ENCODE measurements at regions not wholly inside any gene's neighbourhood (a gene's known extent, or its start where the extent isn't known, plus 50 kb on each side); places are given as distances from the start of the nearest gene placed in this dataset.
A peak's percentile ranks its signal among the peaks of the same experiment; 100 is the strongest.
"Not testable (repeated sequence)": the region's sequence is repeated elsewhere in the genome, so short reads cannot be mapped to it uniquely, and the experiment has no call there.

DNA sequence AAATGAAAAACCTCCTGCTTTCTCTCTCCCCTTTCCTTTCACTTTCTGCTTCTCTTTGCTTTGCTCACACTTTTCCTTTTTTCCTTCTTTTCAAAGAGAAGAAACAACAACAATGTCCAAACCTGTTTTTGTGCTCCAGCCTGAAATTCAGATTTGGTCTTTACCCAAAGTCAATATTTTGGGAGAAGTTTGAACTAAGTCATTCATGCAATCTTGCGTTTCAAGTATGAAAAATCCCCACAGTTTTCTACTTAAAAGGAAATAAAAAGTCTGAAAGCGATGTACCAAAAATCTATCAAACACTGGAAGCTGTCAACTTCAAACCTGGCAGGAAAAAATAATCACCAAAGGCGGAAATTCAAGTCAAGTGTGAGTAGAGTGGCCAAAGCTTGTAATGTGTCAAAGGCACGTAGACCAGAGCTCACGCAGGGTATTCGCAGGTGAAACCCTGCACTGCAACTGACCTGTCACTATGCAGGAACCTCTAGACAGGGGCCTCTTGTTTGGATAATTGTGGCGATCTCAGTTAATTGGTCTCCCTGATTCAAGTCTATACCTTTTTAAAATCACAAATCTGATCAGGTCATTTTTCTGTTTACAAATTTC is 118.8 kb upstream of the GALNT15 start:
- no peak for DNase-seq

DNA sequence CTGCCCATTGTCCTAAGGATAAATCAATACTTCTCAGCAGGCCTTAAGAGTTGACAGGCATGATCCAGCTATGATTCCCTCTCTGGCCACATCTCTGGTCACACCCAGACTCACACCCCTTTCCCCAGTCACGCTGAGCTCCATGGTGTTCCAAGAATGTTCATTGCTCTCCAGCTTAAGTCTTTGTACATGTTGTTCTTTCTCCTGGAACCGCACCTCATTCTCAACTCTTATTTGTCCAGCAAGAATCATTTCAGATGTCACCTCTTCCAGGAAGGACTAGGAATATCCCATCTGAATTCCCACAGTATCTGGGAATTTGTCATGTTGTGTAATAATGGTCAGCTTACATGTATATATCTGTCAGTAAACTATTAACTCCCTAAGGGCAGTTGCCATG is 118.3 kb upstream of the GALNT15 start:
- no peak for DNase-seq

DNA sequence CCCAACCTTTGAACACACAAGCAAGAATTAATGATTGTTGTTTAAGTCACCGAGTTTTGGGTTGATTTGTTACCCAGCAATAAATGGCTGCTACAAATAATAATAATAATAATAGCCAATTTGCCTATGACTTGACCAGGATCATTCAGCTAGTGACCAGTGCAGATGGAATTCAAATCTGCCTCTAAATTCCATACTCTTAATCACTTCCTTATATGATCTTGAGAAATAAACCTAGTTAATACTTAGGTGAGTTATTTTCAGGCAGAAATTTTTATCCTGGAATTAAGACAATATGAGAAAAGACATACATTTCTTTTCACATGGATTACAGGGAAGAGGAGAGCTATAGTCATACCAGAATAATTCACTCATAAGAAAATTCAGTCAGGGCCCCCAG is 116.0 kb upstream of the GALNT15 start:
- DNase-seq = no peak

DNA sequence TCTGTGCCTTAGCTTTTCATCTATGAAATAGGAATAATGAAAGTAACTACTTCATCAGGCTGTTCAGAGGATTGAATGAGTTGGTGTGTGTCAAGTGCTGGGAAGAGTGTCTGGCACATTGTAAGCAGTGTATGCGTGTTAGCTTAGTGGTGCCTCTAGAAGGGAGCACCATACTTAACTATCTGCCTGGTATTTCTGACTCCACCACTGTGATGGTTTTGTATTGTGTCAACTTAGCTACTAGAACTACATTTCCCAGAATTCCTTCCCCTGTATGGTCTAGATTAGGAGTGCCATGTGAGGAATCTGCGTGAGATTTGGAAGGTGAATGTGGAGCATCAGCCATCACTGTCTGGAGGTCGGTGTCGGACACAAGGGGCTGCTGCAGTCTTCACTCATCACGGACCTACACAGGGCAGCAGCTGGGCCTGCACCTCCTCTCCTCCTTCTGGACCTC is 115.4 kb upstream of the GALNT15 start:
- no peak for DNase-seq

DNA sequence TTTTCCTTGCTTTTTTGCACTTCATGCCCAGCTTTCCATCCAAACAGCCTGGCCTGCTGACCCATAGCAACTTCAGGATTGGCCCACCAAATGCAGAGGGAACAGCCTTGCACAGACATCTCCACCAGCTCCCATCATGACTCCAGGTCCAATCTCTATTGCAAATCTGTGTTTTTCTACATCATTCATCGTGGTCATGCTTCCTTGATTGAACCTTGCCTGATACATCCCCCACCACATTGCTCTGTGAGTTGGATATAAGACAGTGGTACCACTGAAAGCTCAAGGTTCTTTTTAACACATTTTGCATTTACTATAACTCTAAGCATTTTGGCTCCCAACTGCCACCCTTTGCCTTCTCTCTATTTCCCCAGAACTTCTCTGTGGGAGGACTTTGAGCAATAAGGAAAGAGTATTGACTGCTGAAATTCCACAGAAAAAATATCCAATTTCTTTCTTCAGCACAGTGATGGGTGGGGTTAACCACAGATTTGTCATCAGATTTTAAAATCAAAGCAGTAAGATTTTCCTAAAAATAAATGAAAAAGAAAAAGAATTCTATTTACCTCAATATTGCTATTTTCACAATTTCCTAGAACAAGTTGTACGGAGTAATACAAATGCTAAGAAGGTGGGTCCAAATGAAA is 114.6 kb upstream of the GALNT15 start:
- no peak for DNase-seq

DNA sequence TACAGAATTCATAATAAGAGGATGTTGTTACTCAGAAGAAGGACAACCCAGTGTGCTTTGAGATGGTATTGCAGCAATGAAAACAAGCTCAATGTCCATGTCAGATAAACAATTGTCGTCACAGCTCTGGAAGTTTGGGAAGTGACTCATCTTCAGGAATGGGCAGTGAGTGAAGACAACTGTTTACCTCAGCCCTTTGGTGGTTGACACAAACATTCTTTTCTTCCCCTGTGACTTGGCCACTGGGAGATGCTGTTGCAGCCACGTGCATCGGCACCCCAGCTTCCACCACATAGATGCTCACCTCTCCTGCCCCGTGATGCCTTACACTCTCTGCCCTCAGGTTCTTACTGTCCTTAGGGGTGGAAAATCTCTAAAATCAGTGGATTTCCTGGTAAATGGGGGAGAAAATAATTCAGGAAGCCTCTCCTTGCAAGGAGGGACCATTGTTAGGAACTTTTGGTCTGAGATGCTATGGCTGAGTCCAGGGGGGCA is 114.1 kb upstream of the GALNT15 start:
- DNase-seq = no peak

DNA sequence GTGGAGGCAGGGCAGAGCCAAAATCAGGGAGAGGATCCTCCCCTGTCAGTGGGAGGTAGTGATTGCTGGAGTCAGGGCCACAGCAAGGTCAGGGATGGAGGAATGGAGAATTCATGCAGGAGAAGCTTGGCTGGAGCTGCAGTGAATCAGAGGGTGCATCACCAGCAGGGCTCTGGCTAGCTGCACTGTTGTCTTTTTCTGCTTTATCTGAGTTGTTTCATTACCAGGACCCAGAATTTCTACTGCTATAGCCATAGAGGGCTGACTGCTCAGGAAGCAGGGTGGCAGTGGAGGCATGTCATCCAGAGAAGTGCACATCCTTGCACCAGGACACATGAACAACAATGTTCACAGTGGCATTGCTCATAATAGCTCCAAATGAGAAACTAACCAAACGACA is 113.5 kb upstream of the GALNT15 start:
- no peak for DNase-seq

DNA sequence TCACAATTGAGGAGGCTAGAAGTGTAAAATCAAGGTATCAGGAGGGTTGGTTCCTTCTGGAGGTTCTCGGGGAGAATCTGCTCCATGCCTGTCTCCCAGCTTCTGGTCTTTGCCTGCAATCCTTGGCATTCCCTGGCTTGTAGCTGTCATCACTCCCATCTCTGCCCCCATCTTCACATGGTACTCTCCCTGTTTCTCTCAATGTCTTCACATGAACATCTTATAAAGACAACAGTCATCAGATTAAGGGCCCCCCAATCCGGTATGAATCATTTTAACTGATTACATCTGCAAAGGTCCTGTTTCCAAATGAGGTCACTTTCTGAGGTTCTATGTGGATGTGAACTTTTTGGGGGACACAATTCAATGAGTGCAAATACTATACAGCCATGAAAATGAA is 113.0 kb upstream of the GALNT15 start:
- DNase-seq = no peak

DNA sequence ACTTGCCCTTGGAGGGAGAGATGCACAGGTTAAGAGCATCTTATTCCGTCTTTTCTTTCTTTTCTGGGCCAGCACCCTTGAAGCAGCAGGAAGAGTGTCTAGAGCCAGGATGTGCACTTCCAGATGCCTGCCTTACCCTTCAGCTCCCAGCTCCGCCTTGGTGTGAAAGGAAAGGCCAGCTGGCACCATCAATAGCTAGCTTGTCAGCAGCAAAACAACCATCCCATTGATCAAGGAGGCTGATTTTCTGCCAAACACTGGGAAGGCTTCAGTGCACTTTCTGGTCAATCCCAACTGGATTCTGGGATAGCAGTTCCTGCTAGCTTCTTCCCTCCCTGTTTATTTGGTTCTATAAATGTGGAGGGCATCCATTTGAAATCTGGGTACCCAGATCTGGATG is 110.9 kb upstream of the GALNT15 start:
- no peak for DNase-seq

DNA sequence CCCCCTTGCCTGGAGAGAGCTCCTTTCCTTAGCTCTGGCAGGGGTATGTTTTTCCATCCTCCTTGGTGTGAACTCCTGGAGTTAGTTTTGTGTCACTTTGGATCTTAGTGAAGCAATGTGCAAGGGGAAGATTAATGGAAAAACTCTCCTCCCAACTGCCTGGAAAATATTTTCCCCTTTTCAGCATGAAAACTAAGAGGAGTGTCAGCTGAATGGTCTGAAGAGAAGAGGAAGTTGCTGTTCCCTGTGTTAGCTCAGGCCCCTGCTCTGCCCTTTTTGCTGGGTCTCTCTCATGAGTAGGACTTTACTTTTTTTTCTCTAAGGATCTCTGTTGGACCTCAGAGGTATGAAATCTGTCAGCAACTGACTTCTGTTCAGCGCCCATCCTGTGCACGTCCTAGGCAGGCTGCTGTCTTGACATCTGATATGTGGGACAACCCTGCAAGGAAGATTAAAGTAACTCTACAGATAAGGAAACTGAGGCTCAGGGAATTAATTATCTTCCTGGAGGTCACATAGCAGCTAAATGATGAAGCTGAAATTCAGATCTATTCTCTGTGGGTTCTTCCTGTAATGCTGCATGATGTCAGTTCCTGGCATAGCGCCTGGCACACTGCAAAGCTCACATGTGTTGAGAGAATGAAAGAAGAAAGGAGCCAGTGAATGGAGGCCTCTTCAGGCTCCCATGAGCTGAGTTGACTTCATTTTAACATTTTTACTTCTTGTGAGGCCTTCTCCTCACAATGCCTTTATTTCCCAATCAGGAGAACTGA is 109.7 kb upstream of the GALNT15 start:
- peak; percentile 7 for DNase-seq

DNA sequence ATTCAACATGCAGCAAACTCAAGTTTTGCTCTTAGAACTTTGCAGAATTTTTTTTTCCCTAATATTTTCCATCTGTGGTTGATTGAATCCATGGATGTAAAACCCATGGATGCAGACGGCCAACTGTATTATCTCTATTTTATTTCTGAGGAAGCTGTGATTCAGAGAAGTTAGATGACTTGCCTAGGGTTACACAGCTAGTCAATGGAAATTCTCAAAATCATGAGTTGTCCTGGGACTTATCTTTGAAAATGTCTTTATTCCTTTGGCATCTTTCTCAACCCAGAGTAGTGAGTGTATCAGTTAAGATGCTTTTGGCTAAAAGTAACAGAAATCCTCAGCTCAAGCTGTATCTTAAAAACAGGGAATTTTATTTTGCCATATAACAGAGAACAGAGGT is 107.9 kb upstream of the GALNT15 start:
- no peak for DNase-seq

DNA sequence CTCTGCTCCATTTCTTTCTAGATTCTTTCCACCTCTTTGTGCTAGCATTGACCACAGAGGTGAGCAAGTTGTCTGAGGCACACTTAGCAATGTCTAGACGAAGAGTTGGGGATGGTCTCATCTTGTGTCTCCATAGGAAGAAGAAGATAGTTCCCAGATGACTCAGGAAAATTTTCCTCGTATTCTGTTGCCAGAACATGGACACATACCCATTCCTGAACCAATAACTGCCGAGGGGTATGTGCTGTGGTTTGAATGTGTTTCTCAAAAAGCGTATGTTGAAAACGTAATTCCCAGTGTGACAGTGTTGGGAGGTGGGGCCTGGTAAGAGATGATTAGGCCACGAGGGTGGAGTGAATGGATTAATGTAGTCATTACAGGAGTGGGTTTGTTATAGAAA is 107.5 kb upstream of the GALNT15 start:
- DNase-seq = no peak

DNA sequence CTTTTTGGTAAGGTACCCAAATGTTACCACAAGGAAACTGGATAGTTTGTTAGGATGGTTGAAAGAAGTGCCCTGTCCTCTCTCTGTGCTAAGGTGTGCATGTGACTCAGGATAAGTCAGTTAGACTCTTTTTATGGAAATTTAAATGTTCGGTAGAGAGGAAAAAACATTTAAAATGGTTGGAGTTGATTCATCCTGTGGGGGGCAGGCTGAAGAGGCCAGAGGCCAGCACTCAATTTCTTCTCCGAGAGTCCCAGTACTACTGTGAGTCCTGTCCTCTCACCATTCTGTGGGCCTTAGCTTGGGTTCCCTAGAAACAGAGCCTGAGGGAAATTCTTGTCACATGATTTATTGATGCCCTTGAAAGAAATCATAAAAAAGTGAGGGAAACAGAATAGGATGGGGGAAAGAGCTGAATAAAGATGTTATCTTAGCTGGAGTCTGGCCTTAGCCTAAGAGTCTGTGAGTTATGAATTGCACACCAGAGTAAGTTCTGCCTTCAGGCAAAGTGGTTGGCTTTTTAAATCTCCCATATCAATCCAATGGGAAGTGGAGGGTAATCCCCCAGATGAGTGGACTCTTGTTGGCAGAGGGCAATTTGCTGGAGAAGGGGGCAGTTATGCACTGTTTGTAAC is 106.5 kb upstream of the GALNT15 start:
- no peak for DNase-seq

DNA sequence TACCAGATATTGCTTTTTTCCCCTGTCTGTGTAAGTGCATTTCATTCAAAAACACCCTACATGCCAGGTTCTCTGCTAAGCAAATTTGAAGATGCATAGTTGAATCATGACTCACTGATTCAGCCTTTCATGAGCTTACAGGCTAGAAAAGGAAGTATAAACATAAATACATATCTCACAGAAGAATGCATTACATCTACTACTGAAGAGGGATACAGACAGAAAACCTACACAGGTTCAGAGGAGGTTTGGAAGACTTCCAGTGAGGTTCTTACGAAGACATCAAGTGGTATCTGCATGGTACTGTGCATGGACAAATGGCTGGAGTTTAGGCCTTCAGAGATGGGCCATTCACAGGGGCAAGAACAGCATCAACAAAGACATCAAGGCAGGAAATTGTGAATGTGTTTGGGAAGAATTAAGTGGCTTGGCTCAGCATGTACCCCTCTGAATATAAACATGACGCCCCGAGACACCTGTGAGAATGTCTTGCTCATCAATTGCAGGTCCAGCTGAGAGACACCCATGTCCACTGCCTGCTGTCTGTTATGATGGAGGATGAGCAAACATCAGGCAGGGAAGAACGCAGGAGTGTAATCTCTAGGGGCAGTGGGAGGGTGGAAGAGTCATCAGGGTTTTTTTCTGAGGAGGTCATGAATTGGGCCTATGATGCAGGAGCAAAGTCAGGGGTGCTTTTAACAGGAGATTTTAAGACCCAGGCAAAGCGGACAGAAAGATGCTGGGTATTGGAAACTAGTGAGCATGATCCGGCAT is 105.1 kb upstream of the GALNT15 start:
- no peak for DNase-seq

DNA sequence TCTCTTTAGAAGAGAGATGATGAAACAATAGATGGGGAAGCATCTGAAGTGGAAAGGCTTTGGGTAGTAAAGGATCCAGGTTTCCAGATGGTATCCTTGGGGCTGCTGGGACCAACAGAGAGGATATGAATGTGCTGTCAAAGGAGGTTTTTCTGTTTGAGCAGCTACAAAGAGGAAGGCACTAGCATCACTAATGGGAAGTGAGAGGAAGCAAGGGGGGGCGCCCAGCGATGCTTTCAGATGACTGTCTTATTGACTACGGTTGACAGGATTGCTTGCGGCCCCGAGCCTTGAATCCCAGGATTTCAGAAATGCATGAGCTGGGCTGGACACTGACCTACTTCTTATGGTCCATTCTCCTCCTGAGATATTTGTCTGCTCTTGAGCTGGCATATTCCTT is 103.8 kb upstream of the GALNT15 start:
- peak; percentile 28 for DNase-seq

DNA sequence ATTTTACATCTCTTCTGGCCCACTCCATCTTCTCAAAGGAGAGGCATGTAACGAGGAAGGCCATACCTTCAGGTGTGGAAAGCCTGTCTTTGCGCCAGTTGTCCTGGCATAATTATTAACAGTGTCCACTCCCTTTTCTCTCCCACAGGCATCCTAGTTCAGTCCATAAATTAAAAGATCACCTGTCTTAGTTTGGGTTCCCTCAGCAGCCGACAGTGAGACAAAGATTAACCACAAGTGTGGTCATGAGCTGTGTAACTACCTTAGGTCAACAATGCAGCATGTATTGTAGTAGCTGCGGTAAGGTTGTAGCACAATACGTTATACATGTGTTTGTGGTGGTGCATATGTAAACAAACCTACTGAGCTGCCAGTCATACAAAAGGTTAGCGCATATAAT is 103.3 kb upstream of the GALNT15 start:
- DNase-seq = no peak

DNA sequence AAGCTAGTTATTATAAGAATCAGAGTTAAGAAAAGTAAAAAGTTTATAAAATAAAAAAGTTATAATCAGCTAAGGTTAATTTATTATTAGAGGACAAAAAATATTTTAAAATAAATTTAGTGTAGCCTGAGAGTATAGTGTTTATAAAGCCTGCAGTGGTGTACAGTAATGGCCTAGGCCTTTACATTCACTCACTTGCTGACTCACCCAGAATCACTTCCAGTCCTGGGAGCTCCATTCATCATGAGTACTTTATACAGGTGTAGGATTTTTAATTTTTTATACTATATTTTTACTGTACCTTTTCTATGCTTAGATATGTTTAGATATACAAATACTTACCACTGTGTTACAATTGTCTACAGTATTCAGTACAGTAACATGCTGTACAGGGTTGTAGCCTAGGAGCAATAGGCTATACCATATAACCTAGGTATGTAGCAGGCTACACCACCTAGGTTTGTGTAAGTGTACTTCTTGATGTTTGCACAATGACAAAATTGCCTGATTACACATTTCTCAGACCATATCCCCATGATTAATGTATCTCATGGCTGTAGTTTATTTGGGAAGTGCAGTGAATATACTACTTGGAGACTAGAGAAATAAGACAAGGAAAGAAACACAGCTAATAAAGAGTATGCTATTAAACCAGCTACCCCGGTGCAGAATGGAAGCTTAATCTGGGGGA is 101.9 kb upstream of the GALNT15 start:
- no peak for DNase-seq

DNA sequence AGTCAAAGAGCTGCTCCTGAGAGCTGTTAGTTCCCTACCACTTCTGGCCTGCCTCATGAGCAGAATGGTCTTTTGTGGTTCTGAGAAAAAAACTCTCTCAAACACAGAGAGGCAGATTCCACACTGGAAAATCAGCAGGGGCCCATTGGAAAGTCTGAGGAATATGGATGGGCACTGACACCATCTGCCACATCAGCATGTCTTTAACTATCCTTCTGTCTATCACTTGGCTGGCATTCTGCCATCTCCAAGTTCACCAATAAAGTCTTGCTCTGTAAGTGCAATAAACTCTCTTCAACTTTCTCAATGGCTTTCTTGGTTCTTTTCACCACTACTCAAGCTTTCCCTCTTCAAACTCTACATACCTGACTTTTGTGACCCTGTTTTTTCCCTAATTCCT is 101.3 kb upstream of the GALNT15 start:
- DNase-seq = no peak

DNA sequence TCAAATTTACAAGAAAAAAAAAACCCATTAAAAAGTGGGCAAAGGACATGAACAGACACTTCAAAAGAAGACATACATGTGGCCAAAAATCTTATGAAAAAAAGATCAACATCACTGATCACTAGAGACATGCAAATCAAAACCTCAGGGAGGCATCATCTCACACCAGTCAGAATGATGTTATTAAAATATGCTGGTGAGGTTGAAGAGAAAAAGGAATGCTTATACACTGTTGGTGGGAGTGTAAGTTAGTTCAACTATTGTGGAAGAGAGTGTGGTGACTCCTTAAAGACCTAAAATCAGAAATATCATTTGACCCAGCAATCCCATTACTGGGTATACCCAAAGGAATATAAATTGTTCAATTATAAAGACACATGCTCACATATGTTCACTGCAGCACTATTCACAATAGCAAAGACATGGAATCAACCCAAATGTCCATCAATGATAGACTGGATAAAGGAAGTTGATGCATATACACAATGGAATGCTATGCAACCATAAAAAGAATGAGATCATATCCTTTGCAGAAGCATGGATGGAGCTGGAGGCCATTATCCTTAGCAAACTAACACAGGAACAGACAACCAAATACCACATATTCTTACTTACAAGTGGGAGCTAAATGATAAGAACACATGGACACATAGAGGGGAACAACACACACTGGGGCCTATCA is 100.3 kb upstream of the GALNT15 start:
- not testable (repeated sequence) for DNase-seq

DNA sequence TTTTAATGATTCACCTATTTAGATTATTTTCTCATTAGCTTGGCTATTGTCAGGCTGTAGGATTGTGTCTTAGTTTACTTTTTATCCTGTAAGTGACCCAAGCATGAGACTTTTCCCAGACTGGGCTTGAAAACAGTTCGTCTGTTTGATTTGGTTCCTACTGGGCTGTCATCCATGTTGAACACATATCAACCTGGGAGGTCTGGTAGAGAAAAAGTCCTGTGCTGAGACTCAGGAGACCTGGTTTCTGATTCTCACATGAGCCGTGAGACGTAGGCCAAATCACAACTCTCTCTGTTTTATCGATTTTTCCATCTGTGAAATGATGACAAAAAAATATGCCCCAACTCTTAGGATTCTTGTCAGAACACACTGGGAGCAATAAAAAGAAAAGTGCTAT is 98.8 kb upstream of the GALNT15 start:
- no peak for DNase-seq

DNA sequence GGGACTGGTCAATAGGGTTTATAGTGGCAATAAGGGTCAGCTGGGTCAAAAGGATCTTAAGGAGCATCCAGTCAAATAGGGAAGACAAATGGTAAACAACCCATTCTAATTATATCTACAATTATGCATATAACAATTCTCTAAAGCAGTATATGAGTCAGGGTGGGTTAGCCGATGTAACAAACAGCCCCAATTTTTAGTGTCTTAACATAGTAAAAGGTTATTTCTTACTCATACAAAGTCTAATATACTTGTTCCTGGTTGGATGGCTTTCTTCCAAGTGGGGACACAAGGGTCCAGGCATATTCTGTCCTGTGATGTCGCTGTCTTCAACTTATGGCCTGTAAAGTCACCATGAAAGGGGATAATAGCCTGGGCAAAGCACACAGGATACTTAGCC is 97.9 kb upstream of the GALNT15 start:
- no peak for DNase-seq

DNA sequence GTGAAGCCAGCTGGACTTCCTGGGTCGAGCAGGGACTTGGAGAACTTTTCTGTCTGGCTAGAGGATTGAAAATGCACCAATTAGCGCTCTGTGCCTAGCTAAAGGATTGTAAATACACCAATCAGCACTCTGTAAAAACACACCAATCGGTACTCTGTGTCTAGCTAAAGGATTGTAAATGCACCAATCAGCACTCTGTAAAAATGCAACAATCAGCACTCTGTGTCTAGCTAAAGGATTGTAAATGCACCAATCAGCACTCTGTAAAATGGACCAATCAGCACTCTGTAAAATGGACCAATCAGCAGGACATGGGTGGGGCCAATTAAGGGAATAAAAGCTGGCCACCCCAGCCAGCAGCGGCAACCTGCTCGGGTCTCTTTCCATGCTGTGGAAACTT is 97.3 kb upstream of the GALNT15 start:
- not testable (repeated sequence) for DNase-seq
